Amygdala (tissue), 56 donors: ENCODE measurements at regions not wholly inside any gene's neighbourhood (a gene's known extent, or its start where the extent isn't known, plus 50 kb on each side); places are given as distances from the start of the nearest gene placed in this dataset.
A peak's percentile ranks its signal among the peaks of the same experiment; 100 is the strongest.
"Not testable (repeated sequence)": the region's sequence is repeated elsewhere in the genome, so short reads cannot be mapped to it uniquely, and the experiment has no call there.

Experiments used
- DNase-seq, 56 donors: peaks; one replicate each; lab custom pipeline; 2025; lab: John Stamatoyannopoulos, UW

DNA sequence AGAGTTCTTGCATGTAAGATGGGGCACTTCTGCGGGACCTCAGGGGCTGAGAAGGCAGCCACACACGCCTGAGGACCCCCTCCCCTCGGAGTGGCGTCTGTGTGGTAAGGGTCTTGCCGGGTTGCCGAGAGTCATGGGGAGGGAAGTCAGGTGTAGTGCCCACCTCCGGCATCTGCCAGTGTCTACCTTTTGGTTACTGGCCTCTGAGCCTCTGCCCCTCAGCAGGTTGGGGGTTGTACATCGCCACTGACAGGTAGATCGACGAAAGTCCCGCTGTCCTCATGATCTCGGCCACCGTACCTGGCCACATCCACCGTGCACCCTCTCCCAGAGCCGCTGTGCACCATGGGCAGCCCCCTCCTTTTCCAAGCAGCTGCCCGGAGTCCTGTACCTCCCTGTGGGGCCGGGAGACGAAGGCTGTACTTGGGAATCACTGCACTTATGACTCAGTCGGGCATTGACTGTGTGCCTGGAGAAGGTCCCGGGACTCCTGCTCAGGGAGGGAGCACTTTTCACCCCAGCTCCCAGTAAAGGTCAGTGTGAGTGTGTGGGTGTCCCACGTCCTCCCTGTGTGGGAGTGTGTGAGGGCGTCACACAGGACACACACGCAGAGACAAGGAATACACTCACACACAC is 332.4 kb upstream of the MYT1L start:
- DNase-seq = no peak

DNA sequence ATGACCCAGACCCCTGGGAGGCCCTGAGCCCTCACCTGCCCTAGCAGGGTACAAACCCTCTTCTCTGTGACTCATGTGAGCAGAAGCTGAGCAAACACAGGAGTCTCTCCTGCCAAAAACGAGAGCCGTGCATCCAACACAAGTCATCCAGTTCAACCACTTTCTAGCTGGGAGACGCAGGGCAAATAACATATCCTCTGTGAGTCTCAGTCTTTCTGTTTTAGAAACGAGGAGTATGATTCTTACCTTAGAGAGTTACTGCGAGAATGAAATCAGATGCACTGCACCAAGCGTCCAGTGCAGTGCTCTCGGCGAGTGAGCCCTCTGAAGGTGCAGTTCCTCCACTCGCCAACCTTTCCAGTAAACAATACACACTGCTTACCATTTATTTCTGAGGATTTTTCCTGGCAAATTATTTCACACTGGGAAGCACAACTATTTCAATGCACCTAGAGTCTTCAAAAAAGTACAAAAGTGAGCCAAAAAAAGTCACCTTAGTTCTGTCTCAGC is 331.8 kb upstream of the MYT1L start:
- DNase-seq = no peak

DNA sequence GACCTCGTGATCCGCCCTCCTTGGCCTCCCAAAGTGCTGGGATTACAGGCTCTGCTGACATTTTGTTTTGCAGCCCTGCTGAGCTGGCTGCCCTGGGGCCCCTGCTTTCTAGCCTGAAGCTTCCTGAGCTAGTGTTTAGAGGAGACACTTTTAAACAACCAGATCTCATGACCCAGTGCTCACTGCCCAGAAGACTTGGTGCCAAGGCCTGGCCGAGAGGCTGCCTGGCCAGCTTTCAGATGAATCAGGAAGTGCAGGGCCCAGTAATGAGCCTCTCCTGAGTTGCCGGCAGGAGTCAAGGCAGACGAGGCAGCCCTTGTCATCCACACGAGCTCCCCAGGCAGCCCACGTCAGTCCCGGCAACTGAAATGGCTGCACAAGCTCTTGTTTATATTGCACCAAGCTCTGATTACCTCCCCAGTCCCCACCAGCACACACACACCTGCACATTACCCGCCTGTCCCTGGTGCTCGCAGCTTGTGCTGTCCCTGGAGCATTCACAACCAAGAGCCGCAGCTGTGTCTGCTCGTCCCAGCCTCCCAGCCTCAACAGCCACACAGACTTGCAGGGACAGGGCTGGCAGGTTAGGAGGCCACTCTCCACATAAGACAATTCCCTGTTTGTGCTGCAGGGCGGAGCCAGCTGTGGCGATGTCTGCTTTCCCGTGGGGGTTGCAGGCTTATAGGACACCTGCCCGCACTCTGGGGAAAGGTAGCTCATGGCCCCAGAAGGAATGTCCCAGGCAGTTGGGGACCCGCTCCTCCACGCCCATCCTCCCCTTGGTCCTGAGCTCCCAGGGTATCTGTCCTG is 331.2 kb upstream of the MYT1L start:
- peak in 27 of 56 donors; percentile 15 to 72 (median 36) for DNase-seq

DNA sequence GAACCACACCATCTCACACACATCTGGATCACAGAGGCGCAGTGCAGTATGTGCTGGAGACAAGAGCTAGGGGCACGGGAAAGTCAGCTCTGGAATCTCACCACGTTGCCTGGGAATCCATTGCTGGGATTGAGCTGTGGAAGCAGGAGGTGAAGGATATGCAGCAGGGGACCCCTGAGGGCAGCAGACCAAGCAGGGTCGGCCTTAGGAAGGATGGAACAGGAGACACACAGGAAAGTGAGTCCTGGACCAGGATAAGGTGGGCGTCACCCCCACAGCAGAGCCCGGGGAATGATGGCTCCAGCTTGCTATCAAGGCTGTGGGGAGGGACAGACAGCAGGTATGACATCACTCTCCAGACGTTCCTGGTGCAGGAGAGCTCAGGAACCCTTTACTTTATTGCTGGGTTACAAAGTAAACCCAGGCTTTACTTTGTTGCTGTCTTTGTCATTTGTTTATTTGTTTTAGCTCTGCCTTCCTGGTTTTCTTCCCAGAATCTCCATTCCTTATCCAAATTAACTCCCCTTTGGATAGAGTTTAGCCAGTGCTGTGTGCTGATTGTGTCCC is 329.8 kb upstream of the MYT1L start:
- no peak for DNase-seq

DNA sequence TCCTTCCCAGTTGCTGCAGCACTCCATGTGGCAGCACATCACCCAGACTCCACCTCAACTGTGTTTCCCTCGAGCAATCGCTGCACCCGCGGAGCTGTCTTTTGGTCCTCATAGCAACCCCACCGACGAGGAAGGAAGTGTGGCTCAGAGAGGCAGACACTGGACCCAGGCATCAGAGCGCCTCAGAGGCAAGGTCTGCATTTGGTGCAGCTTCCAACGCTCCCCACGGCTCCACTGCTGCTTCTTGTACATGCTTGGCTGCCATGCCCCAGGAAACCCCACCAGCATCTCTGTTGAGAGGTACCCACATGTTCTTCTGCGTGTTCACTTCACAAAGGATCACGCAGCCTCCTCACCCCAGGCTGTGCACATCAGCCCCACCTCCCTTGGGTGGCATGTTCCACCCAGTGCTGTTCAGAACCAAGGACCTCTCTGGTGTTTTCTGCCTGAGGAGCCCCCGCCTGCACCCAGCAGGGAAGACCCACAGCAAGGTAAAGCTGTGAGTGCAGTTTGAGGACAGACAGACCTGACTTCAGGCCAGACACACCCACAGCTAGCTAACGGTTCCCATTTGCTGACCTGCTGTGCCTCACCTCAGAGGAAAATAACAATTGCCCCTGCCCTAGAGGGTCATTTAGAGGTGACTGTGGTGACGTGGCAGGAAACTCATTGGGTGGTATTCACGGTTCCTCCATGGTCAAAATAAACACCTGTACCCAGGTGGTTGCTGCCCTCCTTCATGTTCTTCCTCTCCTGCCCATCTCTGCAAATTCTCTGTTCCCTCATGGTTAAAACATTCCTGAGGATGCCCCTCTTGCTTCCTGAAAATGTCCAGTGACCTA is 326.3 kb upstream of the MYT1L start:
- no peak for DNase-seq

DNA sequence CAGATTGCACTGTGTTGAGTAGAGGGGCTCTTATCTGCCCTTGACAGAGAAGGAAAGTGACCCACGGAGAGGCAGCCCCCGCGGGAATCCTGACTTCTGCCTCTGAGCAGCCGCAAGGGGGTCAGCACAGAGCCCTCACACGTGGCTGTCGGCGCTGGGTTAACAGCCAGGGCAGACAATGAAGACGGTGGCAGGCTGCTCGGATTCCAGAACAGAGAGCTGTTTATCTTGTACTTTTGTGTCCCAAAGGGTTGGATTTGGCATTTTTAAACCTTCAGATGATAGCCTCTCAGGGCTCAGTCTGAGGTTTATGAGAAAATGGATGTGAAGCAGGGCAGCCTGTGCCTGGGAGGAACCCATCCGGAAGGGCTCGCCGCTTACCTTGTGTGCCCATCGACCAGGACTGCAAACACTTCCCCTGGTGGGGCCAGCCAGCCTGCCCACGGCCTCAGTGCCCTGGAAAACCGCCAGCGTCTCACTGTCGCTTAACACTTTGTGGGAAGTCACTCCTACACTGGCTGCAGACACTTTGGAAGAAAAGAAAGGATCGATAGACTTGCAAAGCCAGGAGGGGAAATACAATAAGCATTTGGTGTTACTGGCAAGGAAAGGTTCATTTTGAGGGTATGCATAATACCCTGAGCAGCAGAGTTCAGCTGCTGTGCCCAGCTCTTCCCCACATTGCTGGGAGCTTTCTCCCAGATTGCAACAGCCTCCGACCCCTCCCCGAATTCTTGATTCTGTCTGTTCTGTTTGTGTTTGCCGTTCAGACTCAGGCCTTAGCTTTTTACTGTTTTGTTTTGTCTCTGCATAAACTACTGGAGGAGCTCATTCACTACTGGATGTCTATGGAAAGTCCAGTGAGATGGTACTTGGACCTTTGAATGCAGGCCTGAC is 325.3 kb upstream of the MYT1L start:
- peak in 12 of 56 donors; percentile 7 to 52 (median 30) for DNase-seq

DNA sequence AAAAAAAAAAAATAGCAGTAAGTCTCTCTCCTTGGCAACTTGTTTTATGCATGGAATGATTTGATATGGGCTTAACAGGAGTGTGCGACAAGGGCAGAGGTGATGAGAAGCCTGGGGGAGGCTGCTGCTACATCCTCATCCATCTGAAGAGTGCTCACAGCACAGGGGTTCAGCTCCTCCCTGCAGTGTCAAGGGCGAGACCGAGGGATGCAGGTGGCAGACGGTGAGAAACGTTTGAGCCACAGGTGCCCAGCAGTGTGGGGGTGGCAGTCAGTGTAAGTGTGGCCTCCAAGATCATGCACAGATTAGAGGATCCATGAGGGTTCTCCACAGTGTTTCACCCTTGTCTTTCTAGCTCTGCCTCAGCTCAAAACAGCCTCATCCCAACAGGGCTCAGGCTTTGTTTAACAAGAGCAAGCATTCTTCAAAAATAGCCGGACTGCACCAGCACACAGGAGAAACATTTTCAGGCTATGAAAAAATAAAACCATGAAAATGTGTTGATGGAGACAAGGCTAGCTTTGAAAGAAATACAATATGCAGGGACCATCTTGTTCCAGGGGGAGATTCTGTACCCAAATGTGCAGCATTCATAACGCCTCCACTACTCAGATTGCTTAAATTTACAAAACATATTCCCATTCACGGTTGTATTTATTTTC is 324.5 kb upstream of the MYT1L start:
- no peak for DNase-seq

DNA sequence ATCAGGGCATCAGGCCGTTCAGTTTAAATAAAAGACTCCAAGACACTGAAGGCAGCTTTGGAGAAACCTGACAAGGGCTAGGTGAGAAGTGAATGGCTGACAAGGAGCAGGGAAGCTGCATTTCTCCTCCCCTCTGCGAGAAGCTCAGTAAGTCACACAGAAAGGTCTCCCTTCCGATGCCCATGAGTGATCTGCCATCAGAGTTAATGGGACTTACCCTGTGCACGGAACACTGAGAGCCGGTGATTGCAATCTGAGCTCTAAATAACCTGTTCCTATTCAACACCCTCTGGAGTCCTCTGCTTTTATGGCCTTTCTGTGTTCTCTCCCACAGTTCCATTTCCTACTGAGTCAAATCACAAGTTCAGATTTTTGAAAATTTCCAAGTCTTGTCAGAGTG is 322.2 kb upstream of the MYT1L start:
- no peak for DNase-seq

DNA sequence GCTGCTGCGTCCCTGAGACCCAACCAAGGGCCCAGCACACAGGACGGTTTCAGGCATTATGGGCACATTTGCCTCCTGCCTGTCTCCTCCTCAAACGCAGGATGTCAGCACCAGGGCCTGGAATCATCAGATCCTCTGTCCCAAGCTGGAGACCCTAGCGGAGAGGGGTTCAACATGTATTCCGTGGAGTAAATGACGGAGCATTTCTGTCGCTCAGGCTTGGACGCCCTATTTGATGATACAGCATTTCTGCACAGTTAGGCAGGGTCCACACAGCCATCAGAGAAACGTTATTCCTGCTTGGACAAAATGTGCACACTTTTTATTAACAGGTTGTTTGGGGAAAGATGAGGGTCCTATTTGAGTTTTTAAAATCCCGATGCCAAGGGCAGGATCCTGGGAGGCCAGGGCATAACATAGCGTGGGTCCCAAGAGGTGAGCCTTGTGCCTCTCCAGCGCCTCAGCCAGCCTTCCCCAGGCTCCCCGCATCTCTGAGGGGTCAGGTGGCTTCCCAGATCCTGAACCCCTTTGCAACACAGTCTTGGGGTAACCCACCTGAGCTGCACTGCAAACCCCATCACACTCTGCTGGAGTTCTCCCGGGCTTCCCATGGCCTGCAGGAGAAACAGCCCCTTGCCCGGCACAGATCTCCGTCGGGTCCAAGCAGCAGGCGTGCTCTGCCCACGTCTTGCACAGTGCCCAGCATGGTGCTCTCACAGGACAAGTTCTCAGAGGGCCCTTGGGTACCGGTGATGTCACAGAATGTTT is 319.7 kb upstream of the MYT1L start:
- DNase-seq = no peak

DNA sequence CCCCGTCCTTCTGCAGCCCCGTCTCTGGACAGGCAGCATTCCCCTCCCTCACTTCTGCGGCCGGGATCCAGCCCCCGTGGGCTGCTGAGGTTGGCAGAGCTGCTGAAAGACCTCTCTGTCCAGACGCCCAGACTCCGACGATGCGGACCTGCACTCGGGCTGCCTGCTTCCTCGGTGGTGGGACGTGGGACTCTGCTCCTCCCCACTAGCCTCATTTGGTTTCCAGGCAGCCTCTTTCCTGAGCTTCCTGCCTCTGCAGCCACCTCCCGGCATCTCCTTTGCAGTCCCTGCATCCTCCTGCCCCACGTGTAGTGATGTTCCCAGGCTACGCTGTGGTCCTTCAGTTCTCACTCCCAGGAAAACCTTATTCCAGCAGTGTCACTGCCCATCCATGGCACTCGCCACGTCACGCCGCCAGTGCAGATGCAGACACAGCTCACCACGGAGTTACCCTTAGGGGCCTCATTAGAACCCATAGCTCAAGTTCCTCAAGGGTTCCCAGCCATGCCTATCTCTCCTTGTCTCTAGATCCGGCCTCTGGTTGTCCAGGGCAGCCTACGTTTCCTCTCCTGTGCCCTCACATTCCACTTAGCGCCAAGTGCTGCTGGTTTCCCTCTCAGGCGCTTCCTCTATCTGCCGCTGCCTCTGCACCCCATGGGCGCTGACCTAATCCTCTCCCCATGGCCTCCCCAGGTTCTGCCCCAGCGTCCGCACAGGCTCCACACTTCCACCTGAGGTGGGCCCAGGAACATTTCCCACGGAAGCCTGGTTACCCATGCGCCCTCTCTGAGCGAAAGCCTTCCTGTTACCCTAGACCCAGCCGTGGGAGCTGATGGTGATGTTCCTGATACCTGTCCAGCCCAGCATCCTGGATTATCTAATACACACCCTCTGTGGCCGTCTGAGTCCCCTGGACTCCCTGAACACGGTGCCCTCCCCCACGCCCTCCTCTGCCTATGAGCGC is 318.3 kb upstream of the MYT1L start:
- DNase-seq = peak in 1 of 56 donors; percentile 22

DNA sequence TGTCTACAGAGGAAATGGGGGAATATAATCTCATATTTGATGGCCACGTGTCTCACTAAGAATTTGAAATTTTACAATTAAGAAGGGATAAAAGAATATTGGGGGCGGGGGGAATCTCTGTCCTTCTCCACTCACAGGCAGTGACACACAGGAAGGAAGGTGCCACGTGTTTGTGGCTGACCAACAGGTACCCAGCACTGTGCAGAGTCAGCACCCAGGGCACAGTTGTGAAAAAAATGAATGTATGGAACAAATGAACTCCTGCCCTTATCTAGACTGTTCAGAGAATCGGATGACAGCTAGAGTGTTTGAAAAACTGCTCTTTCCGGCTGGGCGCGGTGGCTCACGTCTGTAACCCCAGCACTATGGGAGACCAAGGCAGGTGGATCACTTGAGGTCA is 317.0 kb upstream of the MYT1L start:
- no peak for DNase-seq

DNA sequence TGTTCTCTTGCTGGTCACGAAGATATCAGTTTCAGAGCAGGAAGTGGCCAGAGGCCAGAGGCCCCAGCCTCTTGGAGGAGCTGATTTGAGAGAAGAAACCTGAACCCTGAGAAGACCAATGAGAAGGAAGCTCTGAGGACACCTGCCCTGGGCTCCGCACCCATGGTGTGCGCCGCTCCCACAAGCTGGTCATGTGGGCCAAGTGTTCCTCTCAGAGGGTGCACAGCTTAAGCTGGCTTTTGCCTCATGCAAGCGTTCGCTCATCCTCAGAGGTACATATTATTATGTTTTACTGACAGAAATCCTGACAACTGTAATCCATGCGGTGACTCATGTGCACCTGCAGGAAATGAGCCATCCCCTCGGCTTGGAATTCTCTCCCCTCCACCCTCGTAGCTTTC is 316.1 kb upstream of the MYT1L start:
- no peak for DNase-seq

DNA sequence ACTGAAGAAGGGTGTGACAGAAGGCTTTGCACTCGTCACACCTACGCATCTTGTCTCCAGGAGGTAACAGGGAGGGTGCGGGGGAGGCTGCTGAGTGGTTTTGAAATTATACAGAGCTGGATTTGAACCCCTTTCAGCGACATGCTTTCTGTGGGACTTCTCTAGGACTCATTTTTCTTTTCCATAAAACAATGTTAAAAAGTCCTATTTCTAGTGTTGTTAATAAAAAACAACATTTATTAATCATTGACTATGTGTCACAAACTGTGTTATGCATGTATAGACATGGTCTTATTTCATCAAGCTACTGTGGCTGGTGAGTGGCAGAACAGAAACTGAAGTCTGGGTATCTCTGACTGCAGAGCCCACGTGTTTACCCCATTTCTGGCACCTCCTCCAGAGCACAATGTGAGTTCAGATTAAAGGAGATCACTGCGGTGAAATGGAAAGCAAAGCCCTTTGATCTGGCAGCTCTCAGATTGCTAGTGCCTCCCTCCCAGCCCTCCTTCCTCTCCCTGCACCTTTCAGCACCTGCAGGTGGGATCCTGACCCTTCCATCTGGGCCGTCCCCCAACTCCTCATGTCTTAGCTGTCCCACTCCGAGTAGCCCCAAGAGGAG is 315.5 kb upstream of the MYT1L start:
- DNase-seq = peak in 2 of 56 donors; percentile 13 to 34

DNA sequence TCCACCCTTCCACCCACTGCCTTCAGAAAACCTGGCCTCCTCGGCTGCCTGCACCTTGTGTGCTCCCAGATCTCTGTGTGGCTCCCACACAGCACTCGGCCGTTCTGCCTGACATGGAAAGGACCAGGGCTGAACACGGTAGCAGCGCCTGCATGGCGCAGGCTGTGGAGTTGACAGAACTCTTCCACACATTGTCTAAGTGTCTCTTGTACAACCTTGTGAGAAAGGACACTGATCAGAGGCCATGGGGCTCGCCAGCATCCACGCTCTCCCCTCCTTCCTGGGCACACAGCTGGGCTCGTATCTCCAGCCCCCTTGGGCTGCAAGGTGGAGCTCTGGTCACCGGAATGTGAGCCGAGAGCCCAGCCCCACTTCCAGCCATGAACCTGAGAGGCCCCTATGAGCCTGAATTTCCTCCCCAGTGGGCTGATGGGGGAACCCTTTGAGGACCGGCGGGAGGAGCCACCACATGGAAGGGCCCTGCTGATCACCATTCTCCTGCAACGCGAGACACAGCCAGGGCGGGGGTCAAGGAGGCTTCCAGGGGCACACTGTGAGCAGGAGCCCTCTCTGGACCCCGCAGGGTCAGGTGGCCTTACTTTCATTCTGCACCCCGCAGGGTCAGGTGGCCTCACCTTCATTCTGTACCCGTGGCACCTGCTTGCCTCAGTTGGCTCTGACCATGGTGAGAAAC is 314.2 kb upstream of the MYT1L start:
- no peak for DNase-seq

DNA sequence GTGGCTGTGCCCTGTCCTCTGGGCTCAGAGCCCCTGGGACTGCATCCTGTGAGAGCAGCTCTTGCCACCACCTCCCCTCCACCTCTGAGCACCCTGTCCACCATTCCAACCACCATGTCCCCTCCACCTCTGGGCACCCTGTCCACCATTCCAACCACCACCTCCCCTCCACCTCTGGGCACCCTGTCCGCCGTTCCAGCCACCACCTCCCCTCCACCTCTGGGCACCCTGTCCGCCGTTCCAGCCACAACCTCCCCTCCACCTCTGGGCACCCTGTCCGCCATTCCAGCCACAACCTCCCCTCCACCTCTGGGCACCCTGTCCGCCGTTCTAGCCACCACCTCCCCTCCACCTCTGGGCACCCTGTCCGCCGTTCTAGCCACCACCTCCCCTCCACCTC is 313.7 kb upstream of the MYT1L start:
- DNase-seq = not testable (repeated sequence)

DNA sequence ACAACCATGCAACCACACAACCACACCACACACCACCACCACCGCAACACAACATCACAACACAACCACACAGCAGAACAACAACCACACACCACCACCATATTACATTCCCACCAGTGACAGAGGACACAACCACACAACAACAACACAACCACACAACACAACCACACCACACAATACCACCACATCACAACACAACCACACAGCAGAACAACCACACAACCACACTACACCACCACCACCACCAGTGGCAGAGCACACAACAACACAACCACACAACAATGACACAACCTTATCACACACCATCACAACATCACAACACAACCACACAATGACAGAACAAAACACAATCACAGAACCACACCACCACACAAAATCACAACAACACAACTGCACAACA is 313.0 kb upstream of the MYT1L start:
- DNase-seq = no peak
